Hepatocyte (in vitro differentiated cells): ENCODE measurements at regions not wholly inside any gene's neighbourhood (a gene's known extent, or its start where the extent isn't known, plus 50 kb on each side); places are given as distances from the start of the nearest gene placed in this dataset.

Source experiments
- DNase-seq: peaks from one replicate; pipeline ENCODE4 v3.0.0-alpha.2; 2016; ENCODE audit warnings: low spot score
- H2AFZ ChIP-seq: fragments of 200-600 bp; sonication (generic); 2 replicates; pipeline ENCODE4 v1.6.0; 2016; ENCODE audit warnings: antibody characterized with exemption, mild to moderate bottlenecking
- H3K27ac ChIP-seq: fragments of 200-600 bp; sonication (generic); 2 replicates; pipeline ENCODE4 v1.5.1; 2016; ENCODE audit warnings: mild to moderate bottlenecking
- H3K27me3 ChIP-seq: fragments of 200-600 bp; sonication (generic); 2 replicates; pipeline ENCODE4 v1.6.1; 2016
- H3K36me3 ChIP-seq: fragments of 200-600 bp; sonication (generic); replicated peaks from 2 replicates; pipeline ENCODE4 v1.5.1; 2016; ENCODE audit warnings: low read depth; ENCODE audit not compliant: insufficient read depth
- H3K4me1 ChIP-seq: fragments of 200-600 bp; sonication (generic); 2 replicates; pipeline ENCODE4 v1.5.1; 2016; ENCODE audit warnings: mild to moderate bottlenecking, moderate library complexity; ENCODE audit not compliant: insufficient read depth
- H3K4me2 ChIP-seq: fragments of 200-600 bp; sonication (generic); 2 replicates; pipeline ENCODE4 v1.6.0; 2016
- H3K4me3 ChIP-seq: fragments of 200-600 bp; sonication (generic); 2 replicates; pipeline ENCODE4 v1.5.1; 2016; ENCODE audit warnings: mild to moderate bottlenecking
- H3K79me2 ChIP-seq: fragments of 200-600 bp; sonication (generic); 2 replicates; pipeline ENCODE4 v1.6.0; 2017; ENCODE audit warnings: mild to moderate bottlenecking
- H3K9me2 ChIP-seq: fragments of 200-600 bp; sonication (generic); replicated peaks from 2 replicates; pipeline ENCODE4 v1.6.0; 2017; ENCODE audit warnings: mild to moderate bottlenecking; ENCODE audit not compliant: insufficient read depth
- H3K9me3 ChIP-seq: fragments of 200-600 bp; sonication (generic); 2 replicates; pipeline ENCODE4 v1.5.1; 2016; ENCODE audit warnings: low read depth, mild to moderate bottlenecking
- H4K20me1 ChIP-seq: fragments of 200-600 bp; sonication (generic); 2 replicates; pipeline ENCODE4 v1.6.0; 2016; ENCODE audit warnings: mild to moderate bottlenecking; ENCODE audit not compliant: insufficient read depth, poor library complexity, severe bottlenecking
- EZH2 ChIP-seq: fragments of 200-600 bp; sonication (generic); IDR thresholded peaks from 2 replicates; pipeline ENCODE4 v1.6.1; 2016; ENCODE audit warnings: antibody characterized with exemption, mild to moderate bottlenecking, borderline replicate concordance
- EZH2phosphoT487 ChIP-seq: fragments of 200-600 bp; sonication (generic); IDR thresholded peaks from one replicate; pipeline ENCODE4 v1.6.1; 2018; ENCODE audit warnings: antibody characterized with exemption, mild to moderate bottlenecking, low read depth, moderate library complexity; ENCODE audit not compliant: unreplicated experiment, severe bottlenecking
- WGBS: methylation state at CpG from one replicate; pipeline ENCODE4 v1.1.6; 2016; ENCODE audit warnings: low lambda C conversion rate; ENCODE audit errors: missing lambda C conversion rate; 5-methylcytosine and 5-hydroxymethylcytosine counted together
- TF ChIP-seq, protein P1 (sequence below): fragments of 200-600 bp; sonication (generic); IDR thresholded peaks from 2 replicates; pipeline ENCODE4 v1.5.1; 2016; ENCODE audit warnings: antibody characterized with exemption, mild to moderate bottlenecking; ENCODE audit not compliant: poor library complexity

DNA sequence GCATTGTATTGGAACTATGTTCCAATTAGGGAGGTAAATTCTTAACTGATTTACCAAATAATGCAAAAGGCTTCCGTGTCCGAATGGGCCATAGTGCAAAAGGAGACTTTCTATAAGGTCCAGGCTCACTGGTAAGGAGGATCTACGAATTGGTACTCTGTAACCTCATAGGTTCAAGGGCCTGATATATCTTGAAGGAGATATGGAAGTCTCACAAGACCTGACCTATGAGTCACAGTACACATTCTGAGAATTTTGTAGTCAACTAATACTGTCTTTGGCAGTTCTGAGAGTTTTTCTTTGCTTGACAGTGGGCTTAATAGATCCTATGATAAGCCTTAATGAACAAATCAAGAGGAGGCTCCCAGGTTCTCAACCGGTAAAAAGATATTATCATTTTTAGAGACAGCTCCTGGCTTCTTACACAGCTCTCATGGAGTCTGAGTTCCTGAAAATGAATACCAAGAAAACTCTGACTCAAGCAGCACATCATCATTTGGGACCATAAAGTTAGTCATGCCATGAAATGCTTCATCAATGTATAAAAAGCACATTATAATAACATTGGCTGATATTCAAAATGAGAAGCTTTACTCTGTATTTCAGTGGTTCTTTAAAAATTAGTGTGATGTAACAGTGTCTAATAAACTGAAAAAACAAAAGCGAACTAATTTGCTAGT is 1275.2 kb upstream of the CRIM1 start:
- Histone ChIP-seq H2AFZ (no peak overlapping the region), H3K79me2 (no peaks in the 10 kb centered on the region), H3K27me3 (no peaks in the 10 kb centered on the region), H3K9me3 (no peaks in the 10 kb centered on the region), H3K36me3 (no peaks in the 10 kb centered on the region), H4K20me1 (no peaks in the 10 kb centered on the region), H3K4me1 (no peaks in the 10 kb centered on the region), H3K27ac (no peak overlapping the region), H3K9me2 (no peaks in the 10 kb centered on the region), H3K4me3 (no peak overlapping the region), H3K4me2 (no peak overlapping the region)
- WGBS: 82% methylated on average over 5 of the region's 5 CpGs
- no peak for DNase-seq
- TF ChIP-seq, protein P1, sequence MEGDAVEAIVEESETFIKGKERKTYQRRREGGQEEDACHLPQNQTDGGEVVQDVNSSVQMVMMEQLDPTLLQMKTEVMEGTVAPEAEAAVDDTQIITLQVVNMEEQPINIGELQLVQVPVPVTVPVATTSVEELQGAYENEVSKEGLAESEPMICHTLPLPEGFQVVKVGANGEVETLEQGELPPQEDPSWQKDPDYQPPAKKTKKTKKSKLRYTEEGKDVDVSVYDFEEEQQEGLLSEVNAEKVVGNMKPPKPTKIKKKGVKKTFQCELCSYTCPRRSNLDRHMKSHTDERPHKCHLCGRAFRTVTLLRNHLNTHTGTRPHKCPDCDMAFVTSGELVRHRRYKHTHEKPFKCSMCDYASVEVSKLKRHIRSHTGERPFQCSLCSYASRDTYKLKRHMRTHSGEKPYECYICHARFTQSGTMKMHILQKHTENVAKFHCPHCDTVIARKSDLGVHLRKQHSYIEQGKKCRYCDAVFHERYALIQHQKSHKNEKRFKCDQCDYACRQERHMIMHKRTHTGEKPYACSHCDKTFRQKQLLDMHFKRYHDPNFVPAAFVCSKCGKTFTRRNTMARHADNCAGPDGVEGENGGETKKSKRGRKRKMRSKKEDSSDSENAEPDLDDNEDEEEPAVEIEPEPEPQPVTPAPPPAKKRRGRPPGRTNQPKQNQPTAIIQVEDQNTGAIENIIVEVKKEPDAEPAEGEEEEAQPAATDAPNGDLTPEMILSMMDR: no peak
- TF ChIP-seq EZH2: no peak
- no peak for TF ChIP-seq EZH2phosphoT487

- no peak for DNase-seq
- H3K4me1 ChIP-seq: no peaks in the 10 kb centered on the region
- H3K27ac ChIP-seq: no peak overlapping the region
- no peak overlapping the region for H3K4me3 ChIP-seq
- TF ChIP-seq, protein P1: no peak
- TF ChIP-seq EZH2phosphoT487 (no peak), EZH2 (no peak)
- H4K20me1 ChIP-seq: no peaks in the 10 kb centered on the region
- H3K79me2 ChIP-seq: no peaks in the 10 kb centered on the region
- H3K27me3 ChIP-seq: no peaks in the 10 kb centered on the region
- WGBS: 80% methylated on average over 1 of the region's 1 CpG
- H3K36me3 ChIP-seq: no peaks in the 10 kb centered on the region
- H3K9me2 ChIP-seq: no peaks in the 10 kb centered on the region
- no peaks in the 10 kb centered on the region for H3K9me3 ChIP-seq
- no peak overlapping the region for H3K4me2 ChIP-seq
- H2AFZ ChIP-seq: no peak overlapping the region
Observed at GRCh38 chr2:35067420-35067819, 1288.2 kb upstream of the CRIM1 start.

DNA sequence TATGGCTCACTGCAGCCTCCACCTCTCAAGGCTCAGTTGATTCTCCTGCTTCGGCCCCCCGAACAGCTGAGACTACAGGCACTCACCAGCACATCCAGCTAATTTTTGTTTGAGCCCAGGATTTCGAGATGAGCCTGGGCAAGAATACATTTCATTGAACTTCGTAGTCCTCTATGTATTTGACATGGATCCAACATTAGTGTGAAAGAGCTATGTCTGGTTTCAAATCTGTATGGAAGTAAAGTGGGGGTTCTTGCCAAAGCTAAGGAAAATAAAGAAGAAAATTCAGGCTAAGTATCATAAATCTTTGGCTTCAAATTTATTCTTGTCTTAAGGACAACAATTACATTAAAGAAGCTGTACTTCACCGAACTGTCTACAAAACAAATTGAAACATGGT is 1291.7 kb upstream of the CRIM1 start:
- Histone ChIP-seq H4K20me1 (no peaks in the 10 kb centered on the region), H3K4me2 (no peak overlapping the region), H3K27me3 (no peaks in the 10 kb centered on the region), H3K4me1 (no peaks in the 10 kb centered on the region), H3K9me2 (no peaks in the 10 kb centered on the region), H3K79me2 (no peaks in the 10 kb centered on the region), H2AFZ (no peak overlapping the region), H3K4me3 (no peak overlapping the region), H3K36me3 (no peaks in the 10 kb centered on the region), H3K27ac (no peak overlapping the region), H3K9me3 (no peaks in the 10 kb centered on the region)
- TF ChIP-seq EZH2phosphoT487 (no peak), EZH2 (no peak)
- TF ChIP-seq, protein P1: no peak
- DNase-seq: no peak
- 92% methylated on average over 5 of the region's 5 CpGs for WGBS
